Breast epithelium (tissue), 3 donors: ENCODE measurements at regions not wholly inside any gene's neighbourhood (a gene's known extent, or its start where the extent isn't known, plus 50 kb on each side); places are given as distances from the start of the nearest gene placed in this dataset.

Experiments used
- POLR2A ChIP-seq: fragments of 450-650 bp; IDR thresholded peaks from one replicate; pipeline ENCODE4 v1.6.1; 2016; ENCODE audit warnings: antibody characterized with exemption, mild to moderate bottlenecking, moderate library complexity
- POLR2AphosphoS5 ChIP-seq, 3 donors: sonication (generic); formaldehyde crosslinking; IDR thresholded peaks; one replicate each; pipeline ENCODE4 v1.6.1; 2017; ENCODE audit warnings: antibody characterized with exemption in 3 of 3
- TF ChIP-seq, protein P1 (sequence below), 3 donors: fragments of 450-650 bp; IDR thresholded peaks; one replicate each; pipeline ENCODE4 v1.5.1; 2016 to 2017; ENCODE audit warnings: antibody characterized with exemption in 3 of 3, mild to moderate bottlenecking in 3 of 3, moderate library complexity in 3 of 3

DNA sequence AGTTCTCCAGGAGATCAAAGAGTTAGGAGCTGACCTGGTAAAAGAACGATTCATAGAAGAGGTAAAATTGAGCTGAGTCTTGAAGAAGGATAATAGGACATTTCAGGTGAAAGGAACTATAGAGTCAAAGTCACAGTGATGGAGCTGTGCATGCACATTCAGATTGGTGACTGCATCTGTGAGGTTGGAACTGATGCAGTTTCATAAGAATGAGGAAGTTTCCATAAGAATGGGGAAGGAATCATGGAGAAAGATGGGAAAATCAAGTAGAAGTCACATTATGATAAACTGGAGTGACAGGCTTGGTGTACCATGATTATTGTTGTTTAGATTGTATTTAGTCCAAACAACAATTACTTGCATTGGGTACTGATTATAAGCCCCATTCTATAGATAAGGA is 232.2 kb downstream of the FAM76B start:
- TF ChIP-seq POLR2A, result no peak
- TF ChIP-seq, protein P1, sequence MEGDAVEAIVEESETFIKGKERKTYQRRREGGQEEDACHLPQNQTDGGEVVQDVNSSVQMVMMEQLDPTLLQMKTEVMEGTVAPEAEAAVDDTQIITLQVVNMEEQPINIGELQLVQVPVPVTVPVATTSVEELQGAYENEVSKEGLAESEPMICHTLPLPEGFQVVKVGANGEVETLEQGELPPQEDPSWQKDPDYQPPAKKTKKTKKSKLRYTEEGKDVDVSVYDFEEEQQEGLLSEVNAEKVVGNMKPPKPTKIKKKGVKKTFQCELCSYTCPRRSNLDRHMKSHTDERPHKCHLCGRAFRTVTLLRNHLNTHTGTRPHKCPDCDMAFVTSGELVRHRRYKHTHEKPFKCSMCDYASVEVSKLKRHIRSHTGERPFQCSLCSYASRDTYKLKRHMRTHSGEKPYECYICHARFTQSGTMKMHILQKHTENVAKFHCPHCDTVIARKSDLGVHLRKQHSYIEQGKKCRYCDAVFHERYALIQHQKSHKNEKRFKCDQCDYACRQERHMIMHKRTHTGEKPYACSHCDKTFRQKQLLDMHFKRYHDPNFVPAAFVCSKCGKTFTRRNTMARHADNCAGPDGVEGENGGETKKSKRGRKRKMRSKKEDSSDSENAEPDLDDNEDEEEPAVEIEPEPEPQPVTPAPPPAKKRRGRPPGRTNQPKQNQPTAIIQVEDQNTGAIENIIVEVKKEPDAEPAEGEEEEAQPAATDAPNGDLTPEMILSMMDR (IDR thresholded peaks at IDR 0.05), result no peak
- TF ChIP-seq POLR2AphosphoS5 (IDR thresholded peaks at IDR 0.05), result no peak
